Neural cell (in vitro differentiated cells): ENCODE measurements at regions not wholly inside any gene's neighbourhood (a gene's known extent, or its start where the extent isn't known, plus 50 kb on each side); places are given as distances from the start of the nearest gene placed in this dataset.

Experiments
- CTCF ChIP-seq: fragments of 450-650 bp; IDR thresholded peaks from 2 replicates; pipeline ENCODE4 v1.5.1; 2014; ENCODE audit warnings: antibody characterized with exemption, mild to moderate bottlenecking, moderate library complexity; ENCODE audit not compliant: poor library complexity, severe bottlenecking
- EP300 ChIP-seq: fragments of 450-650 bp; conservative IDR thresholded peaks from 2 replicates; pipeline ENCODE4 v1.6.1; 2014; ENCODE audit warnings: antibody characterized with exemption, mild to moderate bottlenecking, moderate library complexity; ENCODE audit not compliant: poor library complexity, severe bottlenecking
- EZH2 ChIP-seq: fragments of 200-600, 300-800 bp; shearing (Covaris generic), sonication (generic); IDR thresholded peaks from 2 replicates; pipeline ENCODE4 v1.6.1; 2014; ENCODE audit warnings: antibody characterized with exemption, low read length, borderline replicate concordance, mild to moderate bottlenecking; ENCODE audit not compliant: insufficient read depth, poor library complexity, severe bottlenecking
- POLR2AphosphoS5 ChIP-seq: IDR thresholded peaks from 2 replicates; pipeline ENCODE4 v1.6.1; 2012
- RAD21 ChIP-seq: fragments of 450-650 bp; conservative IDR thresholded peaks from 2 replicates; pipeline ENCODE4 v1.6.1; 2014; ENCODE audit warnings: antibody characterized with exemption, mild to moderate bottlenecking, moderate library complexity
- REST ChIP-seq: IDR thresholded peaks from 2 replicates; pipeline ENCODE4 v1.6.1; 2012; ENCODE audit warnings: borderline replicate concordance
- TAF1 ChIP-seq: IDR thresholded peaks from 2 replicates; pipeline ENCODE4 v1.6.1; 2012; ENCODE audit warnings: low read depth

- TF ChIP-seq CTCF = no peak
- no peak for TF ChIP-seq EZH2
- no peak for TF ChIP-seq RAD21
- TF ChIP-seq POLR2AphosphoS5 = no peak
- no peak for TF ChIP-seq REST
- TF ChIP-seq EP300 = no peak
- TF ChIP-seq TAF1 = no peak
These were observed 479.0 kb downstream of the GATA3 start for GRCh38 chr10:8533462-8533861.
